H1 (cell line): ENCODE measurements at regions not wholly inside any gene's neighbourhood (a gene's known extent, or its start where the extent isn't known, plus 50 kb on each side); places are given as distances from the start of the nearest gene placed in this dataset.

ENCODE experiments used
- CTCF ChIA-PET: fragments of 300-600 bp; sonication (Branson Sonifier 250); formaldehyde crosslinking; loops from one replicate; lab custom pipeline; 2021; ENCODE audit not compliant: partially characterized antibody; lab: Charles Lee
- POLR2A ChIA-PET: fragments of 300-600 bp; sonication (Branson Sonifier 250); formaldehyde crosslinking; loops from one replicate; lab custom pipeline; 2021; ENCODE audit warnings: inconsistent platforms; ENCODE audit not compliant: partially characterized antibody; lab: Charles Lee
- DNase-seq, 2 experiments: peaks; one replicate each; pipeline versions ENCODE4 v3.0.0 to v3.0.0-alpha.2; 2010 to 2022; ENCODE audit warnings: low spot score in 2 of 2, low read depth in 1 of 2, mixed read lengths in 1 of 2
- FAIRE-seq: peaks from 2 replicates; lab custom pipeline; 2011; peaks lifted over from hg19 to GRCh38; lab: Jason Lieb, UNC
- H2AFZ ChIP-seq: 2 replicates; pipeline ENCODE4 v1.8.1; 2012; ENCODE audit warnings: low read length, inconsistent platforms
- H2AK5ac ChIP-seq: 2 replicates; pipeline ENCODE4 v1.6.1; 2013; ENCODE audit warnings: low read depth, low read length
- H2BK120ac ChIP-seq: replicated peaks from 2 replicates; pipeline ENCODE3; 2013; ENCODE audit warnings: low read depth, low read length, inconsistent platforms
- H2BK12ac ChIP-seq: 2 replicates; pipeline ENCODE4 v1.6.1; 2013; ENCODE audit warnings: low read depth, low read length
- H2BK15ac ChIP-seq: 2 replicates; pipeline ENCODE4 v1.6.1; 2013; ENCODE audit warnings: low read length
- H2BK20ac ChIP-seq: 2 replicates; pipeline ENCODE4 v1.6.1; 2013; ENCODE audit warnings: low read length
- H2BK5ac ChIP-seq: 2 replicates; pipeline ENCODE4 v1.6.1; 2013; ENCODE audit warnings: low read depth, low read length
- H3K14ac ChIP-seq: 2 replicates; pipeline ENCODE4 v1.6.1; 2013; ENCODE audit warnings: inconsistent platforms; ENCODE audit not compliant: insufficient read length
- H3K18ac ChIP-seq: 2 replicates; pipeline ENCODE4 v1.6.1; 2013; ENCODE audit warnings: low read length; ENCODE audit errors: extremely low read depth
- H3K23ac ChIP-seq: 2 replicates; pipeline ENCODE4 v1.6.1; 2013; ENCODE audit warnings: inconsistent platforms; ENCODE audit not compliant: insufficient read length
- H3K23me2 ChIP-seq: 2 replicates; pipeline ENCODE4 v1.6.1; 2013; ENCODE audit warnings: low read depth, low read length
- H3K27ac ChIP-seq: 2 replicates; pipeline ENCODE4 v1.6.1; 2011; ENCODE audit warnings: low read depth, low read length, inconsistent platforms
- H3K27me3 ChIP-seq, 4 experiments: replicated peaks in 1 of 4; 1 replicate in 1 of 4; 2 replicates in 3 of 4; pipeline versions ENCODE4 v1.6.1 to v1.8.1; 2011 to 2013; ENCODE audit warnings: low read length in 3 of 4, mild to moderate bottlenecking in 3 of 4, inconsistent platforms in 2 of 4, mixed read lengths in 2 of 4, moderate library complexity in 1 of 4; ENCODE audit not compliant: control insufficient read depth in 3 of 4, insufficient read depth in 3 of 4; ENCODE audit errors: extremely low read depth in 1 of 4
- H3K36me3 ChIP-seq, 4 experiments: 2 replicates each; pipeline versions ENCODE4 v1.6.1 to v1.8.1; 2011 to 2013; ENCODE audit warnings: mild to moderate bottlenecking in 4 of 4, low read length in 3 of 4, moderate library complexity in 2 of 4, control low read depth in 1 of 4, inconsistent platforms in 1 of 4; ENCODE audit not compliant: insufficient read depth in 4 of 4, control insufficient read depth in 2 of 4
- H3K4ac ChIP-seq: replicated peaks from 2 replicates; pipeline ENCODE3; 2013; ENCODE audit warnings: low read length, low read depth, mixed read lengths, inconsistent platforms; ENCODE audit not compliant: insufficient read length
- H3K4me1 ChIP-seq, 4 experiments: replicated peaks in 1 of 4; 1 replicate in 1 of 4; 2 replicates in 3 of 4; pipeline versions ENCODE4 v1.6.1 to v1.8.1; 2011 to 2013; ENCODE audit warnings: low read length in 3 of 4, inconsistent platforms in 2 of 4, mixed read lengths in 1 of 4; ENCODE audit not compliant: insufficient read depth in 4 of 4, control insufficient read depth in 3 of 4
- H3K4me2 ChIP-seq, 2 experiments: 2 replicates each; pipeline versions ENCODE4 v1.6.1 to v1.8.1; 2011 to 2013; ENCODE audit warnings: low read depth in 2 of 2, low read length in 2 of 2, control low read depth in 1 of 2, inconsistent platforms in 1 of 2, mild to moderate bottlenecking in 1 of 2; ENCODE audit not compliant: insufficient read depth in 1 of 2
- H3K4me3 ChIP-seq, 4 experiments: fragments of 200-600, 300-600 bp in 1 of 4; sonication (generic), shearing (Covaris generic), sonication (Bioruptor Twin) in 1 of 4; 2 replicates each; pipeline versions ENCODE4 v1.5.1 to v1.8.1; 2011 to 2016; ENCODE audit warnings: low read length in 4 of 4, low read depth in 3 of 4, control low read depth in 2 of 4, inconsistent platforms in 2 of 4, mild to moderate bottlenecking in 2 of 4, mixed read lengths in 1 of 4, moderate library complexity in 1 of 4; ENCODE audit not compliant: insufficient read depth in 2 of 4; ENCODE audit errors: extremely low read depth in 1 of 4
- H3K56ac ChIP-seq: replicated peaks from 2 replicates; pipeline ENCODE3; 2013; ENCODE audit warnings: low read depth, mild to moderate bottlenecking, mixed read lengths, low read length, inconsistent platforms; ENCODE audit not compliant: insufficient read length
- H3K79me1 ChIP-seq: 2 replicates; pipeline ENCODE4 v1.6.1; 2013; ENCODE audit warnings: low read depth, low read length, control low read depth
- H3K79me2 ChIP-seq, 2 experiments: 2 replicates each; pipeline versions ENCODE4 v1.6.1 to v1.8.1; 2012 to 2013; ENCODE audit warnings: low read length in 2 of 2, mild to moderate bottlenecking in 2 of 2, inconsistent platforms in 1 of 2; ENCODE audit not compliant: insufficient read depth in 2 of 2, control insufficient read depth in 1 of 2
- H3K9ac ChIP-seq, 4 experiments: replicated peaks in 1 of 4; 1 replicate in 1 of 4; 2 replicates in 3 of 4; pipeline versions ENCODE4 v1.6.1 to v1.8.1; 2011 to 2013; ENCODE audit warnings: low read depth in 3 of 4, low read length in 3 of 4, control low read depth in 2 of 4, mild to moderate bottlenecking in 2 of 4, moderate library complexity in 2 of 4, inconsistent platforms in 1 of 4; ENCODE audit errors: extremely low read depth in 1 of 4
- H3K9me3 ChIP-seq, 2 experiments: 2 replicates each; pipeline versions ENCODE4 v1.6.1 to v1.8.1; 2012 to 2013; ENCODE audit warnings: mild to moderate bottlenecking in 2 of 2, moderate library complexity in 2 of 2, control low read depth in 1 of 2, inconsistent platforms in 1 of 2, low read depth in 1 of 2, low read length in 1 of 2, mixed read lengths in 1 of 2; ENCODE audit not compliant: insufficient read depth in 2 of 2
- H4K20me1 ChIP-seq, 2 experiments: replicated peaks in 1 of 2; 2 replicates each; pipeline versions ENCODE3 to v1.8.1; 2011 to 2013; ENCODE audit warnings: inconsistent platforms in 2 of 2, low read length in 2 of 2, mild to moderate bottlenecking in 1 of 2; ENCODE audit not compliant: insufficient read depth in 2 of 2, control insufficient read depth in 1 of 2
- H4K5ac ChIP-seq: 2 replicates; pipeline ENCODE4 v1.6.1; 2013; ENCODE audit warnings: low read length, low read depth, mixed read lengths, inconsistent platforms; ENCODE audit not compliant: insufficient read length
- H4K8ac ChIP-seq: 2 replicates; pipeline ENCODE4 v1.8.0; 2013; ENCODE audit warnings: mild to moderate bottlenecking, moderate library complexity, low read length, inconsistent platforms; ENCODE audit not compliant: insufficient read depth; ENCODE audit errors: extremely low read depth
- H4K91ac ChIP-seq: replicated peaks from 2 replicates; pipeline ENCODE3; 2013; ENCODE audit warnings: low read length, mixed read lengths, inconsistent platforms; ENCODE audit not compliant: insufficient read length
- ATF2 ChIP-seq: IDR thresholded peaks from 2 replicates; pipeline ENCODE4 v1.6.1; 2012; ENCODE audit warnings: low read length, inconsistent platforms
- BACH1 ChIP-seq: IDR thresholded peaks from 2 replicates; pipeline ENCODE4 v1.6.1; 2012; ENCODE audit warnings: low read length, improper control_type of control experiment
- JUN ChIP-seq: IDR thresholded peaks from 2 replicates; pipeline ENCODE4 v1.6.1; 2011; ENCODE audit warnings: low read depth, mild to moderate bottlenecking, improper control_type of control experiment, low read length
- JUND ChIP-seq: IDR thresholded peaks from 2 replicates; pipeline ENCODE4 v1.6.1; 2011; ENCODE audit warnings: mild to moderate bottlenecking, improper control_type of control experiment, low read length
- MAFK ChIP-seq: IDR thresholded peaks from 2 replicates; pipeline ENCODE4 v1.6.1; 2012; ENCODE audit warnings: low read depth, mild to moderate bottlenecking, improper control_type of control experiment, low read length
- PHF8 ChIP-seq: fragments of 200-600 bp; sonication (generic); conservative IDR thresholded peaks from 2 replicates; pipeline ENCODE4 v1.7.1; 2012; ENCODE audit warnings: low read depth, mild to moderate bottlenecking, inconsistent platforms, low read length, moderate library complexity
- RFX5 ChIP-seq: IDR thresholded peaks from 2 replicates; pipeline ENCODE4 v1.6.1; 2011; ENCODE audit warnings: low read depth, low read length, improper control_type of control experiment, borderline replicate concordance
- RNF2 ChIP-seq: fragments of 200-900, 300-1000 bp; sonication (generic); IDR thresholded peaks from 2 replicates; pipeline ENCODE4 v1.7.1; 2016; ENCODE audit warnings: borderline replicate concordance, low read depth, mild to moderate bottlenecking, antibody characterized with exemption, low read length; ENCODE audit not compliant: poor library complexity, severe bottlenecking; ENCODE audit errors: missing control alignments
- SIRT6 ChIP-seq: IDR thresholded peaks from one replicate; pipeline ENCODE4 v1.7.1; 2012; ENCODE audit warnings: low read length, inconsistent platforms
- SP2 ChIP-seq: IDR thresholded peaks from 2 replicates; pipeline ENCODE4 v1.6.1; 2012; ENCODE audit warnings: mild to moderate bottlenecking, low read length, inconsistent platforms
- SRF ChIP-seq: IDR thresholded peaks from 2 replicates; pipeline ENCODE4 v1.6.1; 2011; ENCODE audit warnings: mild to moderate bottlenecking, low read depth, low read length, moderate library complexity
- SUZ12 ChIP-seq: fragments of 200-600 bp; sonication (generic); IDR thresholded peaks from 2 replicates; pipeline ENCODE4 v1.6.1; 2012; ENCODE audit warnings: mild to moderate bottlenecking, inconsistent platforms, low read length, moderate library complexity, mixed read lengths
- TAF1 ChIP-seq: IDR thresholded peaks from 2 replicates; pipeline ENCODE4 v1.6.1; 2011; ENCODE audit warnings: mild to moderate bottlenecking, low read depth, low read length
- ZNF274 ChIP-seq: IDR thresholded peaks from 2 replicates; pipeline ENCODE4 v1.7.0; 2012; ENCODE audit warnings: low read length, borderline replicate concordance; ENCODE audit errors: extremely low read depth
- WGBS, 2 experiments: shearing (Covaris generic) in 1 of 2; methylation state at CpG; one replicate each; pipeline versions ENCODE4 v1.1.6 to v1.1.7; 2013 to 2015; ENCODE audit warnings: low lambda C conversion rate in 2 of 2, mixed read lengths in 2 of 2, inconsistent platforms in 1 of 2, low coverage in 1 of 2, missing lambda C conversion rate in 1 of 2; ENCODE audit not compliant: insufficient replicate concordance in 2 of 2, insufficient coverage in 1 of 2, insufficient read length in 1 of 2; ENCODE audit errors: extremely low coverage in 1 of 2, missing lambda C conversion rate in 1 of 2; 5-methylcytosine and 5-hydroxymethylcytosine counted together

GRCh38 chr18:8549254-8549757 lies 59.9 kb upstream of the RAB12 start:
- Histone ChIP-seq H3K56ac (no peak overlapping the region), H2BK12ac (no peak overlapping the region), H2BK15ac (no peak overlapping the region), H4K91ac (no peak overlapping the region), H3K4me1 (peaks cover 0 to 2% (median 0%) of the 10 kb centered on the region in 4 experiments; a peak in 2 of 7 replicates), H3K23me2 (no peaks in the 10 kb centered on the region), H3K23ac (no peak overlapping the region), H3K9ac (no peak overlapping the region), H3K27me3 (no peaks in the 10 kb centered on the region), H2BK5ac (no peak overlapping the region), H3K4me2 (no peak overlapping the region), H3K27ac (no peak overlapping the region), H2BK120ac (no peak overlapping the region), H3K36me3 (no peaks in the 10 kb centered on the region), H3K4ac (no peak overlapping the region), H3K4me3 (no peak overlapping the region), H2AK5ac (no peak overlapping the region), H4K20me1 (no peaks in the 10 kb centered on the region), H4K5ac (no peak overlapping the region), H4K8ac (no peak overlapping the region), H3K79me1 (no peaks in the 10 kb centered on the region), H3K18ac (no peak overlapping the region), H3K79me2 (no peaks in the 10 kb centered on the region), H3K9me3 (no peaks in the 10 kb centered on the region), H2AFZ (no peak overlapping the region), H3K14ac (no peak overlapping the region), H2BK20ac (no peak overlapping the region)
- no peak for DNase-seq
- ChIA-PET POLR2A (no interaction called here), CTCF (no interaction called here)
- WGBS, 2 experiments, result 91% methylated on average over 6 of the region's 6 CpGs; no CpG with 5 or more reads in 1 of the 2 experiments
- FAIRE-seq, result no peak
- no peak for TF ChIP-seq MAFK
- TF ChIP-seq RFX5, result no peak
- no peak for TF ChIP-seq BACH1
- TF ChIP-seq PHF8, result no peak
- no peak for TF ChIP-seq SIRT6
- TF ChIP-seq JUND, result no peak
- TF ChIP-seq SUZ12, result no peak
- no peak for TF ChIP-seq TAF1
- TF ChIP-seq JUN, result no peak
- no peak for TF ChIP-seq ATF2
- no peak for TF ChIP-seq SP2
- TF ChIP-seq ZNF274, result no peak
- no peak for TF ChIP-seq SRF
- TF ChIP-seq RNF2, result no peak
